Epithelial cell of esophagus (primary cell): ENCODE measurements at regions not wholly inside any gene's neighbourhood (a gene's known extent, or its start where the extent isn't known, plus 50 kb on each side); places are given as distances from the start of the nearest gene placed in this dataset.
A peak's percentile ranks its signal among the peaks of the same experiment; 100 is the strongest.

Experiments
- DNase-seq: peaks from one replicate; pipeline ENCODE4 v3.0.0; 2010; ENCODE audit warnings: low read depth
- H3K4me3 ChIP-seq: 2 replicates; pipeline ENCODE4 v1.5.1; 2011; ENCODE audit warnings: mild to moderate bottlenecking, low read length, control low read depth
- TF ChIP-seq, protein P1 (sequence below): IDR thresholded peaks from 2 replicates; pipeline ENCODE4 v1.5.1; 2011; ENCODE audit warnings: low read depth, mild to moderate bottlenecking, low read length, control low read depth, inconsistent platforms; ENCODE audit not compliant: insufficient read depth; ENCODE audit errors: missing control alignments

DNA sequence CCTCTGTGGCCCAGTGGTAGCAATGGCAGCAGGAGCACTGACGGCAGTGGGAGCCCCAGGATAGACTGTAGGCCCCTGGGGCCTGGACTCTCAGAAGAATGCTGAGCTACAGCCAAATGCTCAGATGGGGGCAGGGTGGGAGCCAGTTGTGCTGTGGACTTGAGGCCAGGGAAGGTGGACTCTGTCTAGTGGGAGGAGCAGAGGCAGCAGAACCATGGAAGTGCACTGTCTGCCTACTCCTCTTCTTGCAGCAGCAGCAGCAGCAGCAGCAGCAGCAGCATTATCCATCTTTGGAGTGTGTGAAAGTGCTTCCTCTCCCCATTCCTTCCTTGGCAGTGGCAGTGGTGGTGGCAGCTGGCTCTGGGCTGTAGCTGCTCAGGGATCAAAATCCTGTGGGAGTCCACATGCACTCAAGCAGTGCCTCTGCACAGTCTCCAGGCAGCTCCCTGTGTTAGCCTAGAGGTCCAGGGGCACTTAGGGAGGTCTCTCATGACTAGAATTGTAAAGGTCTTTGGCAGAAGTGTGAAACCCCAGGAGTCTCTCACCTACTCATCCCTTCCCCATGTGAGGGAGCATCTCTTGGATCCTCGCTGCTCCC is 917.9 kb upstream of the B3GALT2 start:
- H3K4me3 ChIP-seq: no peak overlapping the region
- no peak for DNase-seq
- TF ChIP-seq, protein P1, sequence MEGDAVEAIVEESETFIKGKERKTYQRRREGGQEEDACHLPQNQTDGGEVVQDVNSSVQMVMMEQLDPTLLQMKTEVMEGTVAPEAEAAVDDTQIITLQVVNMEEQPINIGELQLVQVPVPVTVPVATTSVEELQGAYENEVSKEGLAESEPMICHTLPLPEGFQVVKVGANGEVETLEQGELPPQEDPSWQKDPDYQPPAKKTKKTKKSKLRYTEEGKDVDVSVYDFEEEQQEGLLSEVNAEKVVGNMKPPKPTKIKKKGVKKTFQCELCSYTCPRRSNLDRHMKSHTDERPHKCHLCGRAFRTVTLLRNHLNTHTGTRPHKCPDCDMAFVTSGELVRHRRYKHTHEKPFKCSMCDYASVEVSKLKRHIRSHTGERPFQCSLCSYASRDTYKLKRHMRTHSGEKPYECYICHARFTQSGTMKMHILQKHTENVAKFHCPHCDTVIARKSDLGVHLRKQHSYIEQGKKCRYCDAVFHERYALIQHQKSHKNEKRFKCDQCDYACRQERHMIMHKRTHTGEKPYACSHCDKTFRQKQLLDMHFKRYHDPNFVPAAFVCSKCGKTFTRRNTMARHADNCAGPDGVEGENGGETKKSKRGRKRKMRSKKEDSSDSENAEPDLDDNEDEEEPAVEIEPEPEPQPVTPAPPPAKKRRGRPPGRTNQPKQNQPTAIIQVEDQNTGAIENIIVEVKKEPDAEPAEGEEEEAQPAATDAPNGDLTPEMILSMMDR: no peak

GRCh38 chr1:194103516-194104246 is 917.3 kb upstream of the B3GALT2 start:
- no peak for DNase-seq
- TF ChIP-seq, protein P1: no peak
- no peak overlapping the region for H3K4me3 ChIP-seq

DNA sequence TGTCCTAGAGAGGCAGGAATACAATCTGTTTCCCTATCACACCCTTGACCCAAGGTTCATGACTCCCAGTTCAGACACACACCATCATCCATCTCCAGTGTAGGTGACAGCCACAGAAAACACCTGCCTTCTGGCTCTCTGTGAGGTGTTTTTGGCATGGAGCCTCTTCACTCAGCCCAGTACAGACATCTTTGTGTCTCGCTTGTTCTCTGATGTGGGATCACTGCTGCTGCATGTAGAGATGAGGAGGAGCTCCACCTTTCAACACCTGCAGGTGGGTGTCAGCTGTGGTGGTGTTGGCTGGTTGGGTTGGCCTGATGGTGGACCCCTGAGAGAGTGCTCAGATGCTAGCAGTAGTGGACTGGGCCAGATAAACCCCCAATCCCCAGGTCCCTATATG is 916.7 kb upstream of the B3GALT2 start:
- TF ChIP-seq, protein P1: no peak
- no peak for DNase-seq
- no peak overlapping the region for H3K4me3 ChIP-seq

- TF ChIP-seq, protein P1: no peak
- DNase-seq: peak; percentile 6
- H3K4me3 ChIP-seq: no peak overlapping the region
These were observed 916.2 kb upstream of the B3GALT2 start for GRCh38 chr1:194102607-194103006.

DNA sequence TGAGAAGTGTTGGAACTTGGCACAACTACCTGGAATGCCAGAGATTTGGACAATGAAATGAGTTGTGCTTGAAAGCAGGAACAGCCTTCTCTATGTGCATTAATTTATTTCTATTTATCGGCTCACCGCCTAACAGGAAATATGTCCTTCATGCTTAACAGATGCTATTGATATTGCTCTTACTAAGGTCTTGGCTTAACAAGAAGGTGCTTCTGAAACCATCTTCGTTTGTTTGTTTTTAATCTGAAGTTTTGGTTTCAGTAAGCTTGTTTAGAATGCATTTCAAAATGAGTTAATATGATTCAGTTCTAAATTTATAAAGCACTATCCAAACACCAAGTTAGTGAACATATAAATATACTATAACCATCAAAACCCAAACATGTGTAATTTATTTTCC is 898.3 kb upstream of the B3GALT2 start:
- TF ChIP-seq, protein P1: no peak
- DNase-seq: no peak

DNA sequence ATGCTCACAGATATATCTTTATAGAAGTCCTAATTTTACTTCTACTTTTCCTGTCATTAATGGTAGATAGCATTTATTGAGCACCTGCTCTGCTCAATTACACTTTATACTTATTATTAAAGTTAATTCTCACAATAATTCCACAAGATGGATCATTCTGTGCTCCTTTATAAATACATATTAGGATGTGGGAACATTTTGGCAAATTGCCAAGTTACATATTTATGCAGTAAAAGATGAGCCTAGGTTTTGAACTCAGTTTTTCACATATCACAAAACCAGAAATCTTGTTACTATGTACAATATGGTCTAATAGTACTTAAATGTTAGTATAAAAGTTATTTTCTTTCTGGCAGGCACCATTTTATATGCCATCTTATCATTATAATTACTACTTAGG is 895.0 kb upstream of the B3GALT2 start:
- DNase-seq: no peak
- TF ChIP-seq, protein P1: no peak
- H3K4me3 ChIP-seq: no peak overlapping the region

More for the DNA sequence above, 898.3 kb upstream of the B3GALT2 start:
- H3K4me3 ChIP-seq: no peak overlapping the region
